ENCODE measurements at regions not wholly inside any gene's neighbourhood (a gene's known extent, or its start where the extent isn't known, plus 50 kb on each side); places are given as distances from the start of the nearest gene placed in this dataset.
A peak's percentile ranks its signal among the peaks of the same experiment; 100 is the strongest.

- DNase-seq (ENCODE audit: low read depth in 3 of 3, low spot score in 2 of 3) = no peak
Measured at GRCh38 chr9:2992427-2992826, 148.5 kb upstream of the PUM3 start.

DNA sequence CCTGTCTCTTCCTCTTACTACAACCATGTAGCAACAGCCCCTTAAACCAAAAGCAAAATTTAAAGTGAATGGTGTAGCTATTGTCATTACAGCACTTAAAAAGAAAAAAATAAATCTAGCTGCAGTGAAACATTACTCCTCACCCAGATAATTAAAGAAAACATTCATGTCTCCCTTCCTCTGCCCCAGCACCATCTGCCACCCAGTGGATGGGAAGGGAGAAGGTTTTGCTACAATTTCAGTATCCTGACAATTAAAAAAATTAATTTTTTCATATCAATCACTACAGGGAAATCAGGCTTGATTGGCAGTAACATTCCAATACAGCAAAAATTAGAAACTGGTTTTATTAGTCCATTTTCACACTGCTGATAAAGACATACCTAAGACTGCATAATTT is 147.4 kb upstream of the PUM3 start:
- DNase-seq (ENCODE audit: low read depth in 3 of 3, low spot score in 2 of 3) = no peak

- no peak for DNase-seq (ENCODE audit: low read depth in 3 of 3, low spot score in 2 of 3)
Measured at GRCh38 chr9:2987679-2988078, 143.8 kb upstream of the PUM3 start.

DNA sequence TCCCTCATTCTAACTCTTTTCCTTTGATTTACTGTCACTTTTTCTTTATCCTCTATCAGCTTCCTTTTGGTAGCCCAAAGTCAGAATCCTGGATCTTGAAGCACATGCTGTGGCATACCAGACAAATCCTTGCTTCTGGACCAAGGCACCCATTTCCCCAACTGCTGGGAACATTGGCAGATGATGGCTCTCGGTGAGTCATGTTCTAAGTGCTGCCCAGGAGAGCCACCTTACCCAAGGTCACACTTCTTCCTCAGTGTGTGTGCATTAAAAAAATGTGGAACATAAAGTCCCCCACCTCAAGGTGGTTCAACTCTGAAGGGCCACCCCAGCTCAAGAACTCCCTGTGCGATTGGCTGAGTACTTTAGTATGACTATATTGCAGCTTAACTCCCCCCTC is 141.4 kb upstream of the PUM3 start:
- DNase-seq (ENCODE audit: low read depth in 3 of 3, low spot score in 2 of 3) = no peak

DNA sequence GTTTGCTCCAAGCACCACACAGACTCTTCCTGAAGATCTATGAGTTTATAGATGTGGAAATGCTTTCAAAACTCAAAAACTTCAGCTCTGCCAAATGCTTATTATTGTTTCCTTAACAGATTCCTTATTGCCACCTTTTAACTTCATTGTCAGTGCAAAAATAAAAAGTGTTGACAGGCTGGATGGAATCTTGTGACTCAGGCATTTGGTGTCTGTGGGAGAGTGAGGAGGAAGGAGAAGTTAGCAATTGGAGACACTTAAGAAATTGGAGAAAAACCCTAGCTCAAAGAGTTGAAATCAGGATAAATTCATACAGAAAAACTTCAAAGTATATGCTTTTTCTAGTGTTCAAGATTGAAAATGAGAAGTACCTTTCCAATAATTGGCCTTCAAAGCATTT is 140.6 kb upstream of the PUM3 start:
- DNase-seq (ENCODE audit: low read depth in 3 of 3, low spot score in 2 of 3) = no peak

- DNase-seq (ENCODE audit: low read depth in 3 of 3, low spot score in 2 of 3) = no peak
Measured at GRCh38 chr9:2979957-2980610, 136.2 kb upstream of the PUM3 start.

DNA sequence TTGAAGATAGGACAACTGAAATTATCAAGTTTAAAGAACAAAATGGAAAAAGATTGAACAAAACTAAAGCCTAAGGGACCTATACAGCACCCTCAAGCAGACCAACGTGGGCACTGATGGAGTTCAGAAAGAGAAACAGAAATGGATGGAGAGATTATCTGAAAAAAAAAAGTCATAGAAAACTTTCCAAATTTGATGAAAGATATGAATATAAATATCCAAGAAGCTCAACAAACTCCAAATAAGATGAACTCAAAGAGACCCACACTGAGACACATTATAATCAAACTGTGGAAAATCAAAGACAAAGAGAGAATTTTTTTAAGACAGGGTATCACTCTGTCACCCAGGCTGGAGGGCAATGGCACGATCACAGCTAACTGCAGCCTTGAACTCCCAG is 128.6 kb upstream of the PUM3 start:
- no peak for DNase-seq (ENCODE audit: low read depth in 3 of 3, low spot score in 2 of 3)

- no peak for DNase-seq (ENCODE audit: low read depth in 3 of 3, low spot score in 2 of 3)
Measured at GRCh38 chr9:2970864-2971263, 127.0 kb upstream of the PUM3 start.

DNA sequence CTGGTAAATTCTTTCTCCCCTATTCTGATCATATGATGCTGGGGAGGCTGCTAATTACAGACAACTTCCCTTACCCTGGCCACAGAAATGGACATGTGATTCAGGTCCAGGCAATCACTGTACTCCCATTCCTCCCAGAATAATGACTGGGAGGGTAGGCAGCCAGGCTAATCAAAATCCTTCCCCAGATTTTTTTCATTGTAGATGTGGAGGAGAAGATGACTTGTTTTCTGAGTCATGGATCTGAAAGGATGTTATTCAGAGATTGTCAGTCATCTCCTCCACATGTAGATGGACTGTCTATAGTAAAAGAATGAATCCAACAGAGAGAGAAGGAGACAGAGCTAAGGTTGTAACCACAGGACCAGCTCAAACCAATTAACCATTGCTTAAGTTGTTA is 123.9 kb upstream of the PUM3 start:
- no peak for DNase-seq (ENCODE audit: low read depth in 3 of 3, low spot score in 2 of 3)

- DNase-seq (ENCODE audit: low read depth in 3 of 3, low spot score in 2 of 3) = peak; percentile 40 to 49 (median 41)
Measured at GRCh38 chr9:2966565-2967300, 122.8 kb upstream of the PUM3 start.

DNA sequence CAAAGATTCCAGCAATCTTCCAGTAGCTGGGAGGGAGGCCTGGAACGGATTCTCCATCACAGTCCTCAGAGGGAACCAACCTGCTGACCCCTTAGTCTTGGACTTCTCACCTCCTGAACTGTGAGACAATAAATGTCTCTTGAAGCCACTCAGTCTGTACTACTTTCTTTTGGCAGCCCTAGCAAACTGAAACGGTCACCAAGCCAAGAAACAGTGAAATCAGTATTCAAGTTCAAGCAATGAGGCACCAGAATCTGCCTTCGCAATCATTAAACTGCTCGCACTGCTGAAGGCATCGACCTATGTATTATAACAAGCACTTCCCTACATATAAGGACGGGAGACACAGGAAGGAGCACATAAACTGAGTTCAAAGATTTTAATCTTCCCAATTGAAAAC is 120.6 kb upstream of the PUM3 start:
- no peak for DNase-seq (ENCODE audit: low read depth in 3 of 3, low spot score in 2 of 3)

DNA sequence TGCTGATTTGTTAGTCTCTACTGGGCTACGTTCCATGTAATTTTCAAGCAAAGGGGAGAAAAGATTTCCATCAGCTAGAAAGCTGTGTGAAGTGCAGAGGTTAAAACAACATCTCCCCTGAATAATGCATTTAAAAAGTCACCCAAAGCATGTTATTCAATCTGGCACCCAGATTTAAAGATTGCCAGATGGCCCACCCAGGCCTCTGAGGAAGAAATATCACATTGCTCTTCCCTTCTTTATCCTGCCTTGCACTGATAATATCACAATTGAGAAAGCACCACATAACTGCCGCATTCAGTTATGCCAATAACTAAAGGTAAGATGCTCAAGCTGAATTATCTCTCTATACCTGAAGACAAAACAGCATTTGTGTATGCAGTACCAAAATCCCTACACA is 119.4 kb upstream of the PUM3 start:
- no peak for DNase-seq (ENCODE audit: low read depth in 3 of 3, low spot score in 2 of 3)

- DNase-seq (ENCODE audit: low read depth in 3 of 3, low spot score in 2 of 3) = no peak
Measured at GRCh38 chr9:2962471-2963172, 118.7 kb upstream of the PUM3 start.

- no peak for DNase-seq (ENCODE audit: low read depth in 3 of 3, low spot score in 2 of 3)
Measured at GRCh38 chr9:2958219-2958618, 114.3 kb upstream of the PUM3 start.

- no peak for DNase-seq (ENCODE audit: low read depth in 3 of 3, low spot score in 2 of 3)
Measured at GRCh38 chr9:2957656-2958200, 113.8 kb upstream of the PUM3 start.

- no peak for DNase-seq (ENCODE audit: low read depth in 3 of 3, low spot score in 2 of 3)
Measured at GRCh38 chr9:2955575-2955974, 111.7 kb upstream of the PUM3 start.

- DNase-seq (ENCODE audit: low read depth in 3 of 3, low spot score in 2 of 3) = no peak
Measured at GRCh38 chr9:2939368-2939767, 95.5 kb upstream of the PUM3 start.

- DNase-seq (ENCODE audit: low read depth in 3 of 3, low spot score in 2 of 3) = no peak
Measured at GRCh38 chr9:2936221-2936620, 92.3 kb upstream of the PUM3 start.

DNA sequence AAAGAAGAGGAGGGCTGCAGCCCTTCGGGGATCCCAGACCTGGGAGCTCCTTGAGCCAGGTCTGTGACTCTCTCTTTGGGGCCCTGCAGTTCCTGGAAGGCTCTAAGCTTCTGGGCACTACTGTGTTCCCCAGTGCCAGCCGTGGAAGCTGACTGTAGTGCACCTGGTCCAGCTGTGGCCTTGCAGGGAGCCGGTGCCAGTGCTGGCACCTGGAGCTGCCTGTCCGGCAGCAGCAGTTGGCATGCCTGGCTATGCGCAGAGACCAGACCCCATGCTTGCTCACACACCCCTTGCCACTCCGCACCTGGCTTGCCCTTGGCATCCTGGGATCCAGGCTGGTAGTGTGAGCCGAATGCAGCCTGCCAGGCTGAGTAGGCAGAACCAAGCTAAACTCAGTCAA is 91.0 kb upstream of the PUM3 start:
- DNase-seq (ENCODE audit: low read depth in 3 of 3, low spot score in 2 of 3) = no peak

GRCh38 chr9:2934241-2934650 is 90.4 kb upstream of the PUM3 start:
- DNase-seq (ENCODE audit: low read depth in 3 of 3, low spot score in 2 of 3) = no peak

DNA sequence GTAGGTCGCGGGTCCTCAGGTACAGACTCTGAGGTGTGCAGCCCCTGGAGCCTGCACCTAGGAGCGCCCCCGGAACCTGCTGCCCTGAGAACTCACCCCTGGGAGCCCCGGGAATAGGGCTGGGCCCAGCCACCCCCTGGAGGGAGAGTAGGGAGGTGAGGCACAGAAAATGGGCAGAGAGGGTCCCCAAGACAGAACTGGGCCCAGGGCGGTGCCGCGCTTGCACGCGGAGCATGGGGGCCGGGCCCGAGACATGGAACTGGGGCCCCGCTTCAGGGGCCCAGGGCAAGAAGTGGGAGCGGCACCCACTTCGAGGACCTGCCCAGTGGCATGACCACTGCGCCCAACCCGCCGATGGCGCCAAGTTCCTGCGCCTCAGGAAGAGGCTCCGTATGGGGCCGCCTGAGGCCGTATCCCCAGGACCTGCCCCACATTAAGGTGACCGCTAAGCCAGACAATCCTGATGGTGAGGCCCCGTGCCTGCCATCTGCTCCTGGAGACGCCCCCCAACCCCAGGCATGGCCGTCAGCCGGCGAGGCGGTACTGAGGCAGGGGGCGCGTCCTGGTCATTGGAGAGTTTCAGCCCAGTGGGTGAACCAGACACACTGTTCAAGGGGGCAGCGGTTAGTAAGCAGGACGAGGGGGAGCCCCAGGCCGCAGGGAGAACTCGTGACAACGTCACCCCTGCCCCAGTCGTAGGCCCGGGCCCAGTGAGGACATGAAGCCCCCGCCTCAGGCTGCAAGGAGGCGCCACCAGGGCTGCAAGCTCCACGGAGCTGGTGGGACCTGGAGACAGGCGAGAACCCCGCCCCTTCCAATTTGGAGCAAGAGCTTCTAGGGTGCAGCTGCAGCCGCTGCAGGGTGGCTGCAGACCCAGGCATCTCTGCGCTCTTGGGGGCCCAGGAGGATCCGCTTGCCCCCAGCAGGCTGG is 89.5 kb upstream of the PUM3 start:
- DNase-seq (ENCODE audit: low read depth in 3 of 3, low spot score in 2 of 3) = no peak

Data from right renal cortex interstitium (tissue), 3 donors.